NCI-H446 (cell line): ENCODE measurements at regions not wholly inside any gene's neighbourhood (a gene's known extent, or its start where the extent isn't known, plus 50 kb on each side); places are given as distances from the start of the nearest gene placed in this dataset.
"Not testable (repeated sequence)": the region's sequence is repeated elsewhere in the genome, so short reads cannot be mapped to it uniquely, and the experiment has no call there.

Source experiments
- DNase-seq, 2 experiments: peaks; one replicate each; lab custom pipeline; 2025; lab: John Stamatoyannopoulos, UW

DNA sequence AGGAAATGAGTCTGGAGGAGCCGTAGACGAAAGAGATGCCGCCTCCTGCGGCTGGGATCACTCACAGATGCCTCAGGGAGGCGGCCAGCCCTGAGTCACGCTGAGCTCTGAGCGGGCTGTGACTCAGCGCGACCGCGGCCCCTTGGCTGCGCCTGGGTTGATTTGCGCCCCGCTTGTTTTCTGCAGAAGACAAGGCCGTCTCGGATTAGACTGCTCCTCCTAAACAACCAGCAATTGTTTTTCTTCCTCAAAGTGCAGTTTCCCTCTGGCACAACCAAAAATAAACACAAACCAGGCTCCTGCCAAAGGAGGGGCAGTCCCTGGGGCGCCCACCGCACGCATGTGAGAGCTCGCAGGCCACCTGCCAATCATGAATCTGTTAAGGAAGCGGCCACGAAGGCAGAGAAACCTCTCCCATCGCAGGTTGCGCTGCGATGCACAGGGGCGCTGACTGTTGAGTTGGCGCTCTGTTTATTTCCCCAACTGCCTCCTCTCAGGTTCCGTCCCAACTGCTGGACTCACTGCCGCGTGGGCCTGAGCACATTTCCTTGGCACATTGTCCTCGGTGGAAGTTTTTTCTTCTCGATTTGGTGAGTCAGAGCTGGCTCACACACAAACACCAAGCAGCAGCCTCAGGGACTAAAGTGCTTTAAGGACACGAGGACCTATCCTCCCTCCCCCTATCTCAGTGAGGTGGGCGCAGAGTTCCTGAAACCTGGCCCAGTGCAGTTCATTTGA, 85.2 kb upstream of the NDUFV2 start:
- no peak for DNase-seq

DNA sequence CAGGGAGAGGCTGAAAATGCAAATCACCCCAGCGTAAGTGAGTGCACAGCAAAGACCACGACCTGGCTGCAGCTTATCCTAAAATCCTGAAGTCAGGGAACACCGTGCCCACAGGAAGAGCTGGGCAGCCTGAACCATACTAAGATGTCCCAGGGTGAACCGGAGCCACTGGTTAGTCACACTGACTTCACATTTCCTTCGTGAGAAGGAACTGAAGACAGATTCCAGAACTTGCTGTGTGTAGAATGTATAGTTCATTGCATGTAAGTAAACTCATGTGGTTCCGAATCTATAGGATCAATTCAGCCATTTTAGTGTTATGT, 84.6 kb upstream of the NDUFV2 start:
- DNase-seq = no peak

DNA sequence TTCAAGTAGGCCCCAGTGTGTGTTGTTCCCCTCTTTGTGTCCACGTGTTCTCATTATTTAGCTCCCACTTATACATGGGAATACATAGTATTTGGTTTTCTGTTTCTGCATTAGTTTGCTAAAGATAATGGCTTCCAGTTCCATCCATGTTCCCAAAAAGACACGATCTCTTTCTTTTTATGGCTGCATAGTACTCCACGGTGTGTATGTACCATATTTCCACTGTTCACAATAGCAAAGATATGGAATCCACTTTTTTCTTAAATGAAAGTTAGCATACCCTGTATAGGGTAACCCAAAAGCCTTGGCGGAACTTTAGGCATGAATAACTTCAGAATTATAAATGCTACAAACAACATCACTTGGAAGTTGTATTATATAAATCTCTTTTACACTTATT, 83.4 kb upstream of the NDUFV2 start:
- no peak for DNase-seq

DNA sequence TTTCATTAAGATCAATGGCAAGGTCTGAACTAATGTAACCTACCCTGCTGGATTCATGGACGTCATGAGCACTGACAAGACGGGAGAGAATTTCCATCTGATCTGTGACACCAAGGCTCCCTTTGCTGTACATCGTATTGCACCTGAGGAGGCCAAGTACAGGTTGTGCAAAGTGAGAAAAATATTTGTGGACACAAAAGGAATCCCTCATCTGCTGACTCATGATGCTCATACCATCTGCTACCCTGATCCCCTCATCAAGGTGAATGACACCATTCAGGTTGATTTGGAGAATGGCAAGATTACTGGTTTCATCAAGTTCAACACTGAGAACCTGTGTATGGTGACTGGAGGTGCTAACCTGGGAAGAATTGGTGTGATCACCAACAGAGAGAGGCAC, 82.3 kb upstream of the NDUFV2 start:
- DNase-seq = no peak

DNA sequence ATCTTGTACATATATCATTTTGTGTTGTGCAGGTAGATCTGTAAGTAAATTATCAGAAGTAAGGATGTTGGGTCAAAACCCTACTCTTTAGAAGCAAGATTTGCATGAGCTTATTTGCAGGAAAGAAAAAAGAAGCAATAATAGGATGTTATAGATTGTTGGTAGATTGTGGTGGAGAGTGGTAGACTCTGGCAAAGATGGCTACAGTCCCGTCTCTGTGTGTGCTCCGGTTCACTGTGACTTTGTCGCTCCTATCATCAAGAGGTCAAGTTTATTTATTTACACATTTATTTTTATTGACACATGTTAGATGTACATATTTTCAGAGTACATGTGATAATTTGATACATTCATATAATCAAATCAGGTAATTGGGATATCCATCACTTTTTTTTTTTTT, 81.0 kb upstream of the NDUFV2 start:
- no peak for DNase-seq

DNA sequence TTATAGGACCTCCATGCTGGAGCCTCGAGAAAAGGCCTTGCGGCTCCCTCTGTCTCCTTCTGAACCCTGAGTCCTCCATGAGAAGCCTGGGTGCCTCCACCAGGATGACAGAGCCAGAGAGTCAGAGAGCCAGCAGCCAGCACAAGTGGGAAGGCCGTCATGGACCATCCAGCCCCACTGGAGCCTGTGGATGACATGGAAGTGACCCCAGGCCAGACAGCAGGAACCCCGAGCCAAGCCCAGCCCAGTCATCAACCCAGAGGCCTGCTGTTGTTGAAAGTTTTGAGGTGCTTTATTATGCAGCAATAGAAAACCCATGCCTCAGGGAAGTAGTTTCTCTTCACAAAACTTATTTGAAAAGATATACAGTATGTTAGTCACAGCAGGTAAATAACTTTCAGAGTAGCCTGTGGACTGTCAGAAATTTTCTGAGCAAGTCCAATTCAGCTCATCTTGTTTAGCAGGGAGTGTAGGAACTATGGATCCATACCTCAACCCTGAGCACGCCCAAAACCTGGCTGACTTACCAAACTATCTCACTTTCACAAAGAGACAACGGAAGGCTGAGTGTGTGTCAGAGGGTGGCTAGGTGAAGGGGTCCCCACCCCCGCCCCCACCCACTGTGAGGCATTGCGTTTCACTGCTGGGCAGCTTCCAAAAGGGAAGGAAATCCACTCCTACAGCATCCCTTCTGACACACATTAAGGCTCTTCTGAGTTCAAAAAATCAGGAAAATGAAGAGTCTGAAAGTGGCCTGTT, 79.9 kb upstream of the NDUFV2 start:
- DNase-seq = no peak

DNA sequence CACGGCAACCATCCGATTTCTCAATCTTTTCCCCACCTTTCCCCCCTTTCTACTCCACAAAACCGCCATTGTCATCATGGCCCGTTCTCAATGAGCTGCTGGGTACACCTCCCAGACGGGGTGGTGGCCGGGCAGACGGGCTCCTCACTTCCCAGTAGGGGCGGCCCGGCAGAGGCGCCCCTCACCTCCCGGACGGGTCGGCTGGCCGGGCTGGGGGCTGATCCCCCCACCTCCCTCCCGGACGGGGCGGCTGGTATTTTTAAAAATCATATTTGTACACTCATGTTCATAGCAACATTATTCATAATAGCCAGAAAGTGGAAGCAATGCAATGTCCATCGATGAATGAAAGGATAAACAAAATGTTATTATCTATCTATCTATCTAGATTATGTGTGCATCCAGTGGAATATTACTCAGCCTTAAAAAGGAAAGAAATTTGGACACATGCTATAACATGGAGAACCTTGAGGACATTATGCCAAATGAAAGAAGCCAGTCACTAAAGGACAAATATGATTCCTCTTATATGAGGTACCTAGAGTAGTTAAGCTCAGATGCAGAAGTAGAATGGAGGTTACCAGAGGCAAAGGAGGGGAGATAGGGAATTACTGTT, 78.4 kb upstream of the NDUFV2 start:
- DNase-seq = not testable (repeated sequence)

DNA sequence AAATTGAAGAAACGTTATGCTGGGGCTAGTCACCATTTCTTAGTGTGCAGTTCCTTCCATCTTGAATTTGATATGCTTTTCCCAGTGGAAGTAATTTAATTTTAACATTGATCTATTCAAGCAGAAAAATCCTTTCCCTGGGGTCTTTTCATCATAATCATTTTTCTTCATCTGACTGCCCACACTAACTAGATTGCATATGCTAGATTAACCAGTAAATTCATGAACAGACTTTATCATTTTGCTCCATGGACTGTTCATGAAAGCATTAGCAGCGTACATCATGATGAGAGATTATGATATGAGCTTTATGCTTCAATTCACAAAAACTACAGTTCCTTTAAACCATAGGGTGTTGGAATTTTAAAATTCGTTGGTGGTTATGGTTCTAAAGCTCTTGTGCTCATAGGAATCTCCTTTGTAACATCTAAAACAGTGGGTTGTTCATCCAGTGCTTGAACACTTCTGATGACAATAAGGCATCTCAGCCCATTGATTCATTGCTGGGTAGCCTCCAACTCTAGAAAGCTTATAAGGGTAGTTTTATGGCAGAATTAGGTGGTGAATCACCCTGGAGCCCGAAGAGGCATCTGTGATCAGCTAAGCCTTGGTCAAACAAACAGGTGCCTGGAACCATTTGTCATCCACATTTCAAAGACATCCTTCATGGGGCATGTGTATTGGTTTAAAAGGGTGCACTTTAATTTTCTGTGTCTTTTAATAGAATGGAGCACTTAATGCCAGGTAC, 77.2 kb upstream of the NDUFV2 start:
- DNase-seq = peak in 1 of 2 experiments; percentile 71

DNA sequence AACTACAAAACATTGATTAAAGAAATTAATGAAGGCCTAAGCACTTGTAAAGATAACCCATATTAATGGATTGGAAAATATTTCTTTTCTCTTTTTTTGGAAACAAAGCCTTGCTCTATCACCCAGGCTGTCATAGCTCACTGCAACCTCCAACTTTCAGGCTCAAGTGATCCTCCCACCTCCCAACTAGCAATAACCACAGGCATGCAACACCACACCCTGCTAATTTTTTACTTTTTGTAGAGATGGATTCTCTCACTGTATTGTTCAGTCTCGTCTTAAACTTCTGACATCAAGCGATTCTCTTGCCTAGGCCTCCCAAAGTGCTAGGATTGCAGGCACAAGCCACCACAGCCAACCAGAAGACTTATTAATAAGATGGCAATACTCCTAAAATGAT, 73.4 kb upstream of the NDUFV2 start:
- no peak for DNase-seq

DNA sequence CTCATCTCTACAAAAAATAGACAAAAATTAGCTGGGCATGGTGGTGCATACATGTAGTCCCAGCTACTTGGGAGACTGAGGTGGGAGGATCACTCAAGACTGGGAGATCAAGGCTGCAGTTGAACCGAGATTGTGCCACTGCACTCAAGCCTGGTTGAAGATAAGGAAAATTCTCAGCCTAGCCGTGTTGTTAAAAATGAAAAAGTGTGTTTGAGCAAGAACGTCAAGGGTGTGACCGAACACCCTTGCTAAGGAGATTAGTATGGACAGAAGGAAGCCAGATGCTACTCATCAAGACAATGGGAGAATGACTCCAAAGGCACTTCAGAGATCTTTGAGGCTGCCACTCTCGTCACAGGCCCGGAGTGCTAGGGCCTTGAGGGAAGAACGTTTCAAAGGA, 70.0 kb upstream of the NDUFV2 start:
- no peak for DNase-seq

DNA sequence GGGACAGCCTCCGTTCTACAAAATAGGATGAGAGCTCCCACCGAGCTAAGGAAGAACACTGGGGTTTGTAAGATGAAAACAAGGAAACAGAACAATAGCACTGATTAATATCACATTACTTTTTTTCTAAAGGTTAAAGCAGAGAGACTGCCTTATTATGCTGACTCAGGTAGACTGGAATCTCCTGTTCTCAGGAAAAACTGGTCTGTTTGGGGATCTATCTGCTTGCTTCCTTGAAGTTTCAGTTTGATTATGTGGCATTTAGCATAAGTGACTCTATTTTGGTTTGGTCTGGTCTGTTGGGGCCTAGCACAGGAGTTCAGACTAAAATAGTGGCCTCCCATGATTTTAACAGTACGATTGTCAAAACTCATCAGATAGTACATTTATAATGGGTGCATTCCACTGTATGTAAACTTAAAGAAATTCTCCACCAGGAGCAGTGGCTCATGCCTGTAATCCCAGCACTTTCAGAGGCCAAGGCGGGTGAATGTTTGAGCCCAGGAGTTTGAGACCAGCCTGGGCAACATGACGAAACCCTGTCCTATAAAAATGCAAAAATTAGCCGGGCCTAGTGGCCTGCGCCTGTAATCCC, 64.1 kb upstream of the NDUFV2 start:
- DNase-seq = no peak

DNA sequence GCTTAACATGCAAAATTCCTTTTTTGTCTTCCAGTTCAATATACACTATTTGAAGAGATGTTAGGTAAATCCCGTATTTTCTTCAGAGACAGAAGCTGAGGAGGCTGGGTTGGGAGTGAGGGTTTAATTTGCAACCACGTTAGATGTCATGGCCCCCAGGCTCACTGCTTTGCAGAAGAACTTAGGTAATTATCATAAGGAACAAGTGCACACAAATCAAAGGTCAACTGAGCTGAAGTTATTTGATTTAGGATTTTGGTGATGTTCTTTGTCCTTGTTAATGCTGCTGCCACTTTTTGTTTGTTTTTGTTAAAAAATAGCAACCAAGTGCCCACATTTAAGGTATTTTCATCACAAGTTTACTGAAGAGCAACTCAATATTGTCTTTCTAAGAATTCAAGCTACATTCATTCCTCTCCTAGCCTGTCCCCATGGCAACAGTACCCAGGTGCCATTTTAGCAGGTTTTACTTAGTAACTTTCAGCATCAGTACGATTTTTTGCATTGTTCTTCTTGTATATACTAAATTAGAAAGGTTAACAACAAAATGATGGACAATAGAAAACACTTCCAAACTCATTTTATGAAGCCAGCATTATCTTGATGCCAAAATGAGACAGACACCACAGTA, 62.9 kb upstream of the NDUFV2 start:
- DNase-seq = no peak

DNA sequence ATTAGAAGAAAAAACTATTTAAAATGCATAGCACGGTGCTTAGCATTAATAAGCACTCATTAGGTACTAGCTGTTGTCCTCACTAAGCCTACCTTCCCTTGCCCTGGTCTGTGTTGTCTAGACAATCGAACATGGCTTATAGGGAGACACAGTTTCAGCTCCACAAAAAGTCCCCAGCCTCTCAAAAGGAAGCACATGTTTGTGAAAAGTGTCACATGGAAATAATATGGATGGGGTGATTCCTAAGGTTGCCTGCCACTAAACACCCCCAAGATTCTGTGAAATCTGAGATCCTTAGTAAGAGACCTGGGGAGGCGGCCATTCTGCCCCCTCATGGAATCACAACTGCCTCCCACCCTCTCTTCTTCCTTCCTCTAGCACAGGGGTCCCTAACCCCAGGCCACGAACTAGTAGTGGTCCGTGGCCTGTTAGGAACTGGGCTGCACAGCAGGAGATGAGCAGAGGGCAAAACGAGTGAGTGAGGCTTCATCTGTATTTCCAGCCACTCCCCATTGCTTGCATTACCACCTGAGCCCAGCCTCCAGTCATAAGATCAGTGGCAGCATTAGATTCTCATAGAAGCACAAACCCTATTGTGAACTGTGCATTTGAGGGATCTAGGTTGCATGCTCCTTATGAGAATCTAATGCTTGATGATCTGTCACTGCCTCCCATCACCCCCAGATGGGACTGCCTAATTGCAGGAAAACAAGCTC, 59.6 kb upstream of the NDUFV2 start:
- no peak for DNase-seq

DNA sequence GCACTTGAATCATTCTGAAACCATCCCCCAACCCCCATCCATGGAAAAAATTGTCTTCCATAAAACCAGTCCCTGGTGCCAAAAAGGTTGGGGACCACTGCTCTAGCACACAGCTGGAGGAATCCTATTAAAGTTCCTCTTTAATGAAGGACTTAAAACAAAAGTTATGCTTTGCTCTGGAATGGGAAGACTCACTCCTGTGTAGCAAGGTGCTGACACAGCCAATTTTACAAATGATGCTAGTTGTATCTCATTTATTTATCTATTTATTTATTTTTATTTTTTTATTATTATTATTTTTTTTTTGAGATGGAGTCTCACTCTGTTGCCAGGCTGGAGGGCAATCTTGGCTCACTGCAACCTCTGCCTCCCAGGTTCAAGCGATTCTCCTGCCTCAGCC, 58.9 kb upstream of the NDUFV2 start:
- DNase-seq = no peak

DNA sequence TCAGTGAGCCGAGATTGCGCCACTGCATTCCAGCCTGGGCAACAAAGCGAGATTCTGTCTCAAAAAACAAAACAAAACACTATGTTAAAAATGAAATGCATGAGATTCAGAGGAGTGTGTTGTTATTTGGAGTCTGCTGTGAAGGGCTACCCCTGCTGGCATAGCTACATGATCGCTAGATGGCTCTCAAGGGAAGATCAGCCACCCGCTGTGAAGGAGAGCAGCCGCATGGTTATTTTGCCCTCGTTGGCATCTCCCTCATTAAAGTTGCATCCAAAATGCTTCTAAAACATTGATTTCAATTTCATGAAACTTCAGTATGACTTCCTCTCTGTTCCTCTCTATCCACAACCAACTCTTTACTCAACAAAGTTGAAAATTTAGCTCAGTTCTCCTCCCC, 54.8 kb upstream of the NDUFV2 start:
- DNase-seq = no peak

DNA sequence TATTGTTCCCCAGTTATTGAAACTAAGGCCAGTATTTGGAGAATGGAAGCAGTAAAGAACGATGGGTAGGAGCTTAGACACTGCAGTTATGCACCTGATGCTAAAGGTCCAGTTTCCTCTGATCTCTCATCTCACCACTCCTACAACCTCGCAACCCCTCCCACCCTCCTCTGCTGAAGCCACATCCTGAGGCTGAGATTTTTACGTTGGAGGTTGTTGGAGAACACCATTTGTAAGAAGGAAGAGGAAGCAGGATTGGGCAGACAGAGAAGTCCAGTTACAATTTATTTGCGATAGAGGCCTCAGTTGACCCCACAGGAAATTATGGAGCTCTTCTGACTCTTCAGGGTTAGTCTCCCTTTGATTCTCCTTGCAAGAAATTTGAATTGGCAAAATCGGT, 54.3 kb upstream of the NDUFV2 start:
- DNase-seq = no peak

DNA sequence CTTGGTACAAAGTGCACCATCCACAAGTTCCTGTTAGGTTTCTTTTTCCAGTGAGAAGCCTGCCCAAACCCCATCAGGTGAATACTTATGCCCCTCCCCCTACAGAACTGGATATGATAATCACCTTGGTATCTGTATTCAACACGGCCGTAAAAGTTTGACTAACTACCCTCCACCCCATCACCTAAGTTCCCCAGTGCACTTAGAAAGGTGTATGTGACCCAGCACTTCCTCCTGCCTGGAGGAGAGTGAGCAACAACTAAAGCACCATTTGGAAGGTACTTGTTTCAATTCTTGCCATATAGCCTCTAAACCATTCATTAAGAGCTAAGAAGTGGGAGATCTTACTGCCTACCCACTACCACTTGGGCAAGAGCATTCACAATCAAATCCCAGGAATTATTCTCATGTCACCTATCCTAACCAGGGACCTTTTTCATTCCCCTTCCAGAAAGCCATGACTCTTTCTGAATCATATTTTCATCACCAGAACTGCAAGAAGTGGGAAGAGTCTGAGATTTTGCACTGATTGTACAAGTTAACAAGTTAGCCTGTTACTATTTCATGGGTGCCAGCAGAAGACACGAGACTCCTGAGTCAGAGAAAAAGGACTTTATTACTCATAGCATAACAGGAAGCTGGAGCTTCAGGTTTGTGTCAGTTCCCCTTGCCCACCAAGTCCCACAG, 53.5 kb upstream of the NDUFV2 start:
- DNase-seq = no peak

DNA sequence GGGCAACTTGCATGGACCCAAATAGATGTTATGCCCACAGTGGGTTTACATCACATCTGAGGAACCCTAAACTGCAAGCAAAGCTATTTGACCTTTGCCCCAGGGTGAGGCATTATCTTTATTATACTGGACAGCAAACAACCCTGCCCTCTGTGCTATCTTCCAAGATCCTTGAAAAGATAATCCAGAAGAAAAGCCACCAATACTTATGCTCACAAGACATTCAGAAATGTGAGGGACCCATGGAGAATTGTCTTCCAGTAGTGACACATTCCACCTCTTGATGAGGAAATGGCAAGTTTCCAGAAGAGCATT, 53.0 kb upstream of the NDUFV2 start:
- DNase-seq = no peak

DNA sequence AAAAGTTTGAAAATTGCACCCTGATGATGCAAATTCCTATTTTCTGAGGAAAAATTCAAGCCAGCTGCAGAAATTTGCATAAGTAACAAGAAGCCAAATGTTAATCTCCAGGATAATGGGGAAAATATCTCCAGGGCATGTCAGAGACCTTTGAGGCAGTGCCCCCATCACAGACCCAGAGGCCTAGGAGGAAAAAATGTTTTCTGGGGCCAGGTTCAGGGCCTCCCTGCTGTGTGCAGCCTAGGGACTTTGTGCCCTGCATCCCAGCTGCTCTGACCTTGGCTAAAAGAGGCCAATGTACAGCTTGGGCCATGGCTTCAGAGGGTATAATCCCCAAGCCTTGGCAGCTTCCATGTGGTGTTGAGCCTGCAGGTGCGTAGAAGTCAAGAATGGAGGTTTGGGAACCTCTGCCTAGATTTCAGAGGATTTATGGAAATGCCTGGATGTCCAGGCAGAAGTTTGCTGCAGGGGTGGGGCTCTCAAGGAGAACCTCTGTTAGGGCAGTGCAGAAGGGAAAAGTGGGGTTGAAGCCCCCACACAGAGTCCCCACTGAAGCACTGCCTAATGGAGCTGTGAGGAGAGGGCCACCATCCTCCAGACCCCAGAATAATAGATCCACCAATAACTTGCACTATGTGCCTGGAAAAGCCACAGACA, 51.7 kb upstream of the NDUFV2 start:
- not testable (repeated sequence) for DNase-seq
